ENCODE measurements at regions not wholly inside any gene's neighbourhood (a gene's known extent, or its start where the extent isn't known, plus 50 kb on each side); places are given as distances from the start of the nearest gene placed in this dataset.
"Not testable (repeated sequence)": the region's sequence is repeated elsewhere in the genome, so short reads cannot be mapped to it uniquely, and the experiment has no call there.

DNA sequence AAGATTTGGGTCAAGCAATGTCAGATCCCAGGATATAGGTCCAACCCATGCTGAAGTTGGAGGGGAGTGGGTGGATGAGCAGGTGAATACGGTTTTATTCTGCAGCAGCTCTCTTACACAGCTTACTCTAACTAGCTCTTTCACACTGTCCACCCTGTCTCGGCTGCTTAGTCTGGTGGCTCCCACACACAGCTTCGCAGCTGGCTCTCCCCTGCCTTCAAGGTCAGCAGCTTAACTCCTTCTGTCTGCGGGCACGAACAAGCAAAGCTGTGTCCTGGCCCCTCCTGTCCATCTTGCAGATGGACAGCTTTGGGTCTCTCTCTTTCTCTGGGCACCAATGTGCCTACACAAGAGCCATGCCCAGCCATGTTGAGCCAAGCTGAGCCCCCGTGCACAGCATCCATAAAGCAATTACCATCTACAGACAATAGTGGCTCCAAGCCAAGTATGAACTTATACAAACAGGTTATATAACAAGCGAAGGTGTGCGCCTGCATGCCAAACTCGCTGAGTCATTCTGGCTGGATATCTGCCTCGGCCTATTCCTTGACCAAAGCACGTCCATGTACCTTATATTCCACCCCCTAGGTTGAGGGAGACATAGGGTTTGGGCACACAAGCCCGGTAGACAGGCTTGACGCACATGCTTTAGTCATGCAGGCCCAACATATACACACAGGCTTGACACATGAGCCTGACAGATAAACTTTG is 1307.8 kb upstream of the RAG2 start:
- no peak overlapping the region for H3K27ac Mint-ChIP-seq
- H3K9me3 Mint-ChIP-seq = peaks cover 2% of the 10 kb centered on the region

DNA sequence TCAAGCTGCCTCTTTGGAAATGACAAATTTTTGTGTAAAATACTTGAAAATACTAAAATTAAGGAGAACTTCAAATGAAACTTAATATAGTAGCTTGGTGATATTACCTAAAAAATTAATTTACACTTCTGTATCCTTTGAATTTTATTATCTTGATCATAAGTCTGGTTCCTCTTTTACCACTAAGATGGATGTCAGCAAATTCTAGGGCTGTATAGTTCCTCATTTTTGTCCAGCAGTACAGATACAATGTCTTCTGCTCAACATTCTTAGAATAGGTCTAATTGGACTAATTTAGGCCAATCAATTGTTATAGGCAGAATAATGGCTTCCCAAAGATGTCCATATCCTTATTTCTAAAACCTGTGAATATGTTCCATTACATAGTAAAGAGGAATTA is 1298.0 kb upstream of the RAG2 start:
- Mint-ChIP-seq H3K36me3 (ENCODE audit: low read depth) (no peaks in the 10 kb centered on the region), H3K4me1 (ENCODE audit: low read depth) (no peaks in the 10 kb centered on the region), H3K4me3 (no peak overlapping the region), H3K27ac (no peak overlapping the region), H3K9me3 (peaks cover 26% of the 10 kb centered on the region), H3K27me3 (ENCODE audit: low read depth) (no peaks in the 10 kb centered on the region)
- CTCF ChIA-PET = no interaction called here
- intact Hi-C loops (cut with micrococcal nuclease) = no loop called here
- DNase-seq = no peak

More for the DNA sequence above, 1307.8 kb upstream of the RAG2 start:
- CTCF ChIA-PET = interaction anchor here (0.8 kb wide), 1 partner anchor 647 kb away, joined by 4 read pairs; no protein-coding TSS in a partner anchor
- no peak for DNase-seq
- H3K4me1 Mint-ChIP-seq (ENCODE audit: low read depth) = no peaks in the 10 kb centered on the region
- no peaks in the 10 kb centered on the region for H3K36me3 Mint-ChIP-seq (ENCODE audit: low read depth)
- no peaks in the 10 kb centered on the region for H3K27me3 Mint-ChIP-seq (ENCODE audit: low read depth)
- H3K4me3 Mint-ChIP-seq = no peak overlapping the region
- intact Hi-C loops (cut with micrococcal nuclease) = no loop called here

DNA sequence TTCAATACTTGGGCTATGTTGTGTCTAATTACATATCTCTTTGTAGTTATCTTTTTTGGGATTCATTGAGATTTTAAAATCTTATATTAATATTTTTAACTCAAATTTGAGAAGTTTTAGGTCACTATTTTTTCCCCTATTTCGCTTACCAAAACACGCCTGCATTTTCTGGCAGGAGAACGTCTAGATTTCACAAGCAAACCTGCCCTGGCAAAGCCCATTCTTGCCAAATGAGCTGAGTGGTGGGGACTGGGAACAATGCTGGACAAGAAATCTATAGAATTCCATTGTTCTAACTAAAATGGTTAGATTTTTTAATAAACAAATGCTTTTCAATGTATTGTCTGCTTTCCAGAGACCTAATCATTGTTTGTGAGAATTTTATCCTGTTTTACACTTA is 1283.7 kb upstream of the RAG2 start:
- Mint-ChIP-seq H3K9me3 (peaks cover 11% of the 10 kb centered on the region), H3K4me1 (ENCODE audit: low read depth) (no peaks in the 10 kb centered on the region), H3K4me3 (no peak overlapping the region), H3K27me3 (ENCODE audit: low read depth) (no peaks in the 10 kb centered on the region), H3K27ac (no peak overlapping the region), H3K36me3 (ENCODE audit: low read depth) (no peaks in the 10 kb centered on the region)
- CTCF ChIA-PET = no interaction called here
- intact Hi-C loops (cut with micrococcal nuclease) = no loop called here
- DNase-seq = no peak

DNA sequence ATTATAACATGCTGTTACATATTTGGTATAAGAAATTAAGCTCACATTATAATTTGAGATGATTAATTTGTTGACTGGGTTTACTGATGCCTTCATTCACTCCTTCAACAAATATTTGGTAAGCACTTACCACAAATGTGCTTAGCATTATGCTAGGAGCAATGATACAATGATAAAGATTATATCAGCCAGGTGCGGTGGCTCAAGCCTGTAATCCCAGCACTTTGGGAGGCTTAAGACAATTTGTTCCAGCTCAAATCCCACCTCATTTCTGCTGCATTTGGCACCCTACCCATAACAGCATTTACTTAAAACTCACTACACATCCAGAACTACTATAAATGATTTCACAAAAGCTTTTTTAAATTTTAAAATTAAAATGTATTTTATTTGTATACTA is 1263.6 kb upstream of the RAG2 start:
- Mint-ChIP-seq H3K4me3 (no peak overlapping the region), H3K27me3 (ENCODE audit: low read depth) (no peaks in the 10 kb centered on the region), H3K36me3 (ENCODE audit: low read depth) (no peaks in the 10 kb centered on the region), H3K9me3 (peaks cover 4% of the 10 kb centered on the region), H3K27ac (no peak overlapping the region), H3K4me1 (ENCODE audit: low read depth) (no peaks in the 10 kb centered on the region)
- CTCF ChIA-PET = no interaction called here
- no peak for DNase-seq
- intact Hi-C loops (cut with micrococcal nuclease) = no loop called here

DNA sequence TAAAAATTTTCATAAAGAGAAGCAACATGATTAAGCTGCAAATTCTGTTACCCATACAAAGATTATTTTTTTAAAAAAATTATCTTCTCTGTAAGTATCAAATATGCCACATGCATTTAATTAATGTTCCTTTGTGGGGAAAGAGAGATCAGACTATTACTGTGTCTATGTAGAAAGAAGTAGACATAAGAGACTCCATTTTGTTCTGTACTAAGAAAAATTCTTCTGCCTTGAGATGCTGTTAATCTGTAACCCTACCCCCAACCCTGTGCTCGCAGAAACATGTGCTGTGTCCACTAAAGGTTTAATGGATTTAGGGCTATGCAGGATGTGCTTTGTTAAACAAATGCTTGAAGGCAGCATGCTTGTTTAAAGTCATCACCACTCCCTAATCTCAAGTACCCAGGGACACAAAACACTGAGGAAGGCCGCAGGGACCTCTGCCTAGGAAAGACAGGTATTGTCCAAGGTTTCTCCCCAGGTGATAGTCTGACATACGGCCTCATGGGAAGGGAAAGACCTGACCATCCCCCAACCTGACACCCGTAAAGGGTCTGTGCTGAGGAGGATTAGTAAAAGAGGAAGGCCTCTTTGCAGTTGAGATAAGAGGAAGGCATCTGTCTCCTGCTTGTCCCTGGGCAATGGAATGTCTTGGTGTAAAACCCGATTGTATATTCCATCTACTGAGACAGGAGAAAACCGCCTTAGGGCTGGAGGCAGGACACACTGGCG is 1260.9 kb upstream of the RAG2 start:
- CTCF ChIA-PET; DNase-seq; H3K27me3 Mint-ChIP-seq (ENCODE audit: low read depth); H3K36me3 Mint-ChIP-seq (ENCODE audit: low read depth); H3K4me3 Mint-ChIP-seq; H3K4me1 Mint-ChIP-seq (ENCODE audit: low read depth); intact Hi-C loops (cut with micrococcal nuclease); H3K27ac Mint-ChIP-seq: not testable (repeated sequence)
- peaks cover 12% of the 10 kb centered on the region for H3K9me3 Mint-ChIP-seq

DNA sequence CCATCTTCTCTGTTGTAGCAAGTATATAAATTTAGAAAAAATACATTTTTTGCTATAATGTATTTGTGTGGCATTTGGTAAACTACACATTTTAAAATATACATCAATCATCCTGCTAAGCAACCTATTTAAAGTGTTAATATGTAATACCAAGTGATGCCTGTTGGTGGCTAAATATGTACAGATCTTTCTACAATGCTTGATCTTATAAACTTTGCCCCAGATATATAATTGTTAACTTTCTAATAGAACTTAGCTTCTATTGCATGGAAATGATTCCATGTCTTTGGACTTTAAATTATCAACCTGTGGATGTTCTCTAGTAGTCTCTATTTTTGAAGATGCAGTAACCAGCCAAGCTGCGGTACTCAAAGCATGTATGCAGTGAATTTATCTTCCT is 1260.4 kb upstream of the RAG2 start:
- no peaks in the 10 kb centered on the region for H3K4me1 Mint-ChIP-seq (ENCODE audit: low read depth)
- DNase-seq = no peak
- intact Hi-C loops (cut with micrococcal nuclease) = no loop called here
- H3K4me3 Mint-ChIP-seq = no peak overlapping the region
- no peak overlapping the region for H3K27ac Mint-ChIP-seq
- no peaks in the 10 kb centered on the region for H3K27me3 Mint-ChIP-seq (ENCODE audit: low read depth)
- CTCF ChIA-PET = no interaction called here
- no peaks in the 10 kb centered on the region for H3K36me3 Mint-ChIP-seq (ENCODE audit: low read depth)
- peaks cover 12% of the 10 kb centered on the region for H3K9me3 Mint-ChIP-seq

DNA sequence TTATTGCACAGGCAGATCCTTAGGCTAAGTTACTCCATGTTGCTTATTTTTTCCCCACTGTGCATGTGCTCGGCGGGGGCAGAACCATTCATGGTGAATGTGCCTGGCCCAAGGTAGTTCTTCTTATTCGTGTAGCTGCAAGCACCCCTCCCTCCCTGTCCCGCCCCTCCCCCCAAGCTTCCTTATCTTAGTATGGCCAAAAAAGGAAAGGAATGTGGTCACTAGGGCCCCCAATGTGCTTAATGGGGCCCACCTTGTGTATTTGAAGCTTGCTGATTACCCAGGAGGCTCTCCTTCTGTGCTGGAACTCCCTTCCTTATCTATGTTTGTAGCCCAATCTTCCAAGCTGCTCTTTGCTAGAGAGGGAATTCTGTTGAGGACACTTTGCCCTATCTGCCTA is 1259.7 kb upstream of the RAG2 start:
- H3K36me3 Mint-ChIP-seq (ENCODE audit: low read depth) = no peaks in the 10 kb centered on the region
- CTCF ChIA-PET = no interaction called here
- H3K27ac Mint-ChIP-seq = no peak overlapping the region
- DNase-seq = no peak
- peaks cover 11% of the 10 kb centered on the region for H3K9me3 Mint-ChIP-seq
- H3K4me1 Mint-ChIP-seq (ENCODE audit: low read depth) = no peaks in the 10 kb centered on the region
- intact Hi-C loops (cut with micrococcal nuclease) = no loop called here
- H3K27me3 Mint-ChIP-seq (ENCODE audit: low read depth) = no peaks in the 10 kb centered on the region
- H3K4me3 Mint-ChIP-seq = no peak overlapping the region

DNA sequence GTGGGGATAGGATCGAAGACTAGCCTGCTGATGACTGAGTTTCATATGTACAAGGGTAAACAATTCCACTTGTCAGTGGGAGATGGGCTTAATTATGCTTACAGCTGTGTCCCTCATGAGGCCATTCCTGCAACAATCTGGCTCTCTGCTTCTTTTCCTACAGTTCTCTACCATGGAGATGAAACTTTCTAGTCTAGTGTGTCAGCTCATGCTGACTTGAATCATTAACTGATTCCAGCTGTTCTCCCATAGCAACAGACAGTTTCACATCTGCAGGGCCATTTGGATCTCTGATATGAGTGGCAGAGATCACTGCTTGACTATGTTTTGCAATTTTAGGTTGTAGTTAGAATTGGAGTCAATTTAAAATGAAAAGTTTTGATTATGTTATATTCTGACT is 1251.7 kb upstream of the RAG2 start:
- intact Hi-C loops (cut with micrococcal nuclease) = no loop called here
- Mint-ChIP-seq H3K4me1 (ENCODE audit: low read depth) (no peaks in the 10 kb centered on the region), H3K27ac (no peak overlapping the region), H3K27me3 (ENCODE audit: low read depth) (no peaks in the 10 kb centered on the region), H3K36me3 (ENCODE audit: low read depth) (no peaks in the 10 kb centered on the region), H3K9me3 (peaks cover 9% of the 10 kb centered on the region), H3K4me3 (no peak overlapping the region)
- no peak for DNase-seq
- CTCF ChIA-PET = no interaction called here

DNA sequence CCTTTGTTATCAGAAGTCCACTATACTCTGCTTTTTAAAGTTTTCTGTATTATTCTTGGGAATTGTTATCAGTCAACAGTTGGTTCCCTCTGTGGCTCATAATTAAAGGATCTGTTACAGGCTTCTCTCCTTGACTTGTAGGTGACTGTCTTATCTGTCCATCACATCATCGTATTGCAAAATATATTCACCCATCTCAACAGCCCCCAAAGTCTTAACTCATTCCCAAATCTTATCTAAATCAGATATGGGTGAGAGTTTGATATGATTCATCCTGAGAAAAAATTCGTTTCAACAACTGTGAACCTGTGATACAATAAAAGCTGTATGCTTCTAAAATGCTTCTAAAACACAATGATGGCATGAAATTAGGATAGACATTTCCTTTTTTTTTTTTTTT is 1245.6 kb upstream of the RAG2 start:
- no peak overlapping the region for H3K4me3 Mint-ChIP-seq
- no peak for DNase-seq
- H3K27ac Mint-ChIP-seq = no peak overlapping the region
- H3K36me3 Mint-ChIP-seq (ENCODE audit: low read depth) = no peaks in the 10 kb centered on the region
- no peaks in the 10 kb centered on the region for H3K27me3 Mint-ChIP-seq (ENCODE audit: low read depth)
- H3K4me1 Mint-ChIP-seq (ENCODE audit: low read depth) = no peaks in the 10 kb centered on the region
- intact Hi-C loops (cut with micrococcal nuclease) = no loop called here
- CTCF ChIA-PET = no interaction called here
- peaks cover 7% of the 10 kb centered on the region for H3K9me3 Mint-ChIP-seq

DNA sequence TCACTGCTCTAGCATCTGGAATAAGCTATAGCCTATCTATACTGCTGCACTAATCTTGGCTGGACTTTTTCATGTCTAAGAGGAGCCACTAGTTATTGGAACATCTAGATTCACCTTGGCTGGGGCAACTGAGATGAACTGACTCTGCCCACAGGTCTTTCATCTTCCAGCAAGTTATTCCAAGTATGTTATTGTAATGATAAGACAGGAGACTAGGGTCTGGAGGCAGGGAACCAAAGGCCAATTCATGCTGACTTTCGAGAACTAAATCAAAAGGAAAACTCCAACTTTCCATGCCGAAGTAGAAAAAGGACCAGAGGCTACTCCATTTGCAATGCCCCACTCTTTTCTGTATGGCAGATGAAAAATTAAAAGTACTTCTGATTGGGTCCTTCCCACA is 1243.0 kb upstream of the RAG2 start:
- CTCF ChIA-PET = no interaction called here
- H3K4me1 Mint-ChIP-seq (ENCODE audit: low read depth) = no peaks in the 10 kb centered on the region
- H3K9me3 Mint-ChIP-seq = peaks cover 7% of the 10 kb centered on the region
- H3K36me3 Mint-ChIP-seq (ENCODE audit: low read depth) = no peaks in the 10 kb centered on the region
- H3K4me3 Mint-ChIP-seq = no peak overlapping the region
- intact Hi-C loops (cut with micrococcal nuclease) = no loop called here
- DNase-seq = no peak
- no peaks in the 10 kb centered on the region for H3K27me3 Mint-ChIP-seq (ENCODE audit: low read depth)
- H3K27ac Mint-ChIP-seq = no peak overlapping the region

DNA sequence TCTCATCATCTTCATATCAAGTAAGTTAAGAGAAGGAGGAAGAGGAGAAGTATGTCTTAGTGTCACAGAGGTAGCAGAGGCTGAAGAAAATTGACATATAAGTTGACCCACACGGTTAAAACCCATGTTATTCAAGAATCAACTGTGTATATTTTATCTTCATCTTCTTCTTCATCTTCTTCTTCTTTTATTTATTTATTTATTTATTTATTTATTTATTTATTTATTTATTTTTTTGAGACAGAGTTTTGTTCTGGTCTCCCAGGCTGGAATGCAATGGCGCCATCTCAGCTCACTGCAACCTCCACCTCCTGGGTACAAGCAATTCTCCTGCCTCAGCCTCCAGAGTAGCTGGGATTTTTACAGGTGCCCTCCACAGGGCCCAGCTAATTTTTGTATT is 1242.3 kb upstream of the RAG2 start:
- CTCF ChIA-PET; DNase-seq; H3K9me3 Mint-ChIP-seq; H3K4me3 Mint-ChIP-seq; H3K4me1 Mint-ChIP-seq (ENCODE audit: low read depth); H3K36me3 Mint-ChIP-seq (ENCODE audit: low read depth); intact Hi-C loops (cut with micrococcal nuclease); H3K27ac Mint-ChIP-seq; H3K27me3 Mint-ChIP-seq (ENCODE audit: low read depth): not testable (repeated sequence)

DNA sequence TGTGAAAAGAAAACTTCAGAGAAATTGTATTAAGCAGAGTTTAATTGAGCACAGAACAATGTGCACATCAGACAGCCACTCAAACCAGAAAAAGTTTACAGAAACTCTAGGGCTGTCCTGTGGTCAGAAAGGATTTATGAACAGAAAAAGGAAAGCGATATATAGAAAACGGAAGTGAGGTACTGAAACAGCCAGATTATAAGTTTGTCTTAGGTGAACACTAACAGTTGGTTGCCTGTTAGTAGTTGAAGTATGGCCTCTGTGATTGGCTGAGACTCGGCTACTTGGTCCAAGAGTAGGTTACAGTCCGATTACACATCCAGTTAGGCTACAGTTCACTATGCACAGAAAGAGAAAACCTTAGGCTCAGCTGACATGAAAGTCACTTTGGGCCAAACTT is 1232.5 kb upstream of the RAG2 start:
- H3K27ac Mint-ChIP-seq = no peak overlapping the region
- intact Hi-C loops (cut with micrococcal nuclease) = no loop called here
- no peaks in the 10 kb centered on the region for H3K27me3 Mint-ChIP-seq (ENCODE audit: low read depth)
- no peaks in the 10 kb centered on the region for H3K36me3 Mint-ChIP-seq (ENCODE audit: low read depth)
- no peaks in the 10 kb centered on the region for H3K4me1 Mint-ChIP-seq (ENCODE audit: low read depth)
- no peak for DNase-seq
- H3K4me3 Mint-ChIP-seq = no peak overlapping the region
- H3K9me3 Mint-ChIP-seq = peaks cover 3% of the 10 kb centered on the region
- CTCF ChIA-PET = no interaction called here

DNA sequence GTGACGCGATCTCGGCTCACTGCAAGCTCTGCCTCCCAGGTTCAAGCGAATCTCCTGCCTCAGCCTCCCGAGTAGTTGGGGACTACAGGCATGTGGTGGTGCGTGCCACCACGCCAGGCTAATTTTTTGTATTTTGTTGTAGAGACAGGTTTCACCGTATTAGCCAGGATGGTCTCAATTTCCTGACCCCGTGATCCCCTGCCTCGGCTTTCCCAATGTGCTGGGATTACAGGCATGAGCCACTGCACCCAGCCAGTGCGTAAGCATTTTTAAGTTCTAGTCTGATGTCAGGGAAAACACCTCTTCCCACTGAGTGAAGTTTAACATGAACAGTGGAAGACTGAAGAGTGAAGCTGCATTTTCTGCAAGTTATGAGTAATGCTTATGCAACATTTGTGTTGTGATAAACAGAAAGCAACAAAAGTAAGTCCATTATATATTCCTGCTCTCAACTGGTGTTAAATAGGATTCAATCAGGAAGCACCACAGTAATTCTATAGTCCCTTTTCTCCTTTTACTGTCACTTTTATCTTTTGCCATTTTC is 1219.8 kb upstream of the RAG2 start:
- CTCF ChIA-PET = no interaction called here
- H3K4me1 Mint-ChIP-seq (ENCODE audit: low read depth) = no peaks in the 10 kb centered on the region
- DNase-seq = no peak
- H3K27ac Mint-ChIP-seq = no peak overlapping the region
- H3K36me3 Mint-ChIP-seq (ENCODE audit: low read depth) = no peaks in the 10 kb centered on the region
- intact Hi-C loops (cut with micrococcal nuclease) = no loop called here
- H3K27me3 Mint-ChIP-seq (ENCODE audit: low read depth) = no peaks in the 10 kb centered on the region
- H3K4me3 Mint-ChIP-seq = no peak overlapping the region
- H3K9me3 Mint-ChIP-seq = peaks cover 4% of the 10 kb centered on the region

Data from activated naive CD4-positive, alpha-beta T cell treated with anti-CD3 and anti-CD28 coated beads for 36 hours (primary cell).